WTC11 (cell line): ENCODE measurements at regions not wholly inside any gene's neighbourhood (a gene's known extent, or its start where the extent isn't known, plus 50 kb on each side); places are given as distances from the start of the nearest gene placed in this dataset.

Experiments used
- ATAC-seq: fragments of 200-7000 bp; cut with Tn5 transposase; 2 replicates; pipeline ENCODE4 v1.10.0; 2021; ENCODE audit warnings: mild to moderate bottlenecking, moderate library complexity
- CTCF ChIA-PET: fragments of 300-600 bp; sonication (Branson Sonifier 250); formaldehyde crosslinking; loops from one replicate; lab custom pipeline; 2021; ENCODE audit warnings: antibody characterized with exemption; lab: Charles Lee
- POLR2A ChIA-PET: fragments of 350-600 bp; sonication (Branson Sonifier 250); formaldehyde crosslinking; loops from one replicate; lab custom pipeline; 2021; ENCODE audit warnings: antibody characterized with exemption; lab: Charles Lee
- DNase-seq: peaks from one replicate; pipeline ENCODE4 v3.0.0; 2021; ENCODE audit warnings: low spot score
- H3K27ac Mint-ChIP-seq: 2 replicates; pipeline ENCODE4 v1.8.0; 2021; ENCODE audit warnings: mixed read lengths
- H3K27me3 Mint-ChIP-seq: 2 replicates; pipeline ENCODE4 v1.8.0; 2021; ENCODE audit warnings: low read depth, mild to moderate bottlenecking, moderate library complexity, mixed read lengths
- H3K36me3 Mint-ChIP-seq: 2 replicates; pipeline ENCODE4 v1.8.0; 2021; ENCODE audit warnings: mixed read lengths
- H3K4me1 Mint-ChIP-seq: 2 replicates; pipeline ENCODE4 v1.8.0; 2022; ENCODE audit warnings: mixed read lengths
- H3K4me3 Mint-ChIP-seq: 2 replicates; pipeline ENCODE4 v1.8.0; 2021; ENCODE audit warnings: mild to moderate bottlenecking, moderate library complexity, mixed read lengths
- H3K9me3 Mint-ChIP-seq: 2 replicates; pipeline ENCODE4 v1.8.0; 2021; ENCODE audit warnings: mixed read lengths
- ATF1 ChIP-seq: sonication (generic); formaldehyde crosslinking; IDR thresholded peaks from 2 replicates; pipeline ENCODE4 v1.8.1; 2023; ENCODE audit warnings: mild to moderate bottlenecking, moderate library complexity, missing genetic modification reagents
- CREB1 ChIP-seq: sonication (generic); formaldehyde crosslinking; IDR thresholded peaks from 2 replicates; pipeline ENCODE4 v1.8.0; 2023; ENCODE audit warnings: mild to moderate bottlenecking, missing genetic modification reagents
- GABPB1 ChIP-seq: sonication (generic); formaldehyde crosslinking; IDR thresholded peaks from 2 replicates; pipeline ENCODE4 v1.8.1; 2023; ENCODE audit warnings: mild to moderate bottlenecking, missing genetic modification reagents
- NFE2L1 ChIP-seq: sonication (generic); formaldehyde crosslinking; IDR thresholded peaks from 2 replicates; pipeline ENCODE4 v1.8.1; 2023; ENCODE audit warnings: missing genetic modification reagents
- NR1H2 ChIP-seq: sonication (generic); formaldehyde crosslinking; IDR thresholded peaks from 2 replicates; pipeline ENCODE4 v1.9.0; 2021; ENCODE audit warnings: mild to moderate bottlenecking, moderate library complexity, missing genetic modification reagents
- ZNF138 ChIP-seq: sonication (generic); formaldehyde crosslinking; conservative IDR thresholded peaks from 2 replicates; pipeline ENCODE4 v1.8.1; 2022; ENCODE audit warnings: mild to moderate bottlenecking, moderate library complexity, missing genetic modification reagents
- ZNF317 ChIP-seq: sonication (generic); formaldehyde crosslinking; IDR thresholded peaks from 2 replicates; pipeline ENCODE4 v1.8.1; 2023; ENCODE audit warnings: low read depth, mild to moderate bottlenecking, moderate library complexity, missing genetic modification reagents, borderline replicate concordance
- ZNF416 ChIP-seq: fragments of 250-450 bp; sonication (Bioruptor Pico); IDR thresholded peaks from 2 replicates; pipeline ENCODE4 v1.9.0; 2021; ENCODE audit warnings: mild to moderate bottlenecking, inconsistent platforms
- TF ChIP-seq, protein P1 (sequence below): sonication (generic); formaldehyde crosslinking; IDR thresholded peaks from 2 replicates; pipeline ENCODE4 v1.8.1; 2022; ENCODE audit warnings: mild to moderate bottlenecking, moderate library complexity, missing genetic modification reagents
- TF ChIP-seq, protein P2 (sequence below): sonication (generic); formaldehyde crosslinking; IDR thresholded peaks from 2 replicates; pipeline ENCODE4 v1.8.1; 2022; ENCODE audit warnings: low read depth, missing genetic modification reagents, borderline replicate concordance
- TF ChIP-seq, protein P3 (sequence below): fragments of 250-450 bp; sonication (Bioruptor Pico); IDR thresholded peaks from 2 replicates; pipeline ENCODE4 v1.9.0; 2021; ENCODE audit warnings: mild to moderate bottlenecking
- TF ChIP-seq, protein P4 (sequence below): sonication (generic); formaldehyde crosslinking; IDR thresholded peaks from 2 replicates; pipeline ENCODE4 v1.8.1; 2023; ENCODE audit warnings: mild to moderate bottlenecking, missing genetic modification reagents
- TF ChIP-seq, protein P5 (sequence below): fragments of 250-450 bp; sonication (Bioruptor Pico); IDR thresholded peaks from 2 replicates; pipeline ENCODE4 v1.9.0; 2021; ENCODE audit warnings: moderate library complexity, mild to moderate bottlenecking, inconsistent platforms, borderline replicate concordance
- TF ChIP-seq, protein P6 (sequence below): fragments of 200-600 bp; IDR thresholded peaks from 2 replicates; pipeline ENCODE4 v1.8.0; 2022; ENCODE audit warnings: antibody characterized with exemption
- TF ChIP-seq, protein P7 (sequence below): fragments of 250-450 bp; sonication (Bioruptor Pico); IDR thresholded peaks from 2 replicates; pipeline ENCODE4 v1.9.0; 2021; ENCODE audit warnings: mild to moderate bottlenecking

DNA sequence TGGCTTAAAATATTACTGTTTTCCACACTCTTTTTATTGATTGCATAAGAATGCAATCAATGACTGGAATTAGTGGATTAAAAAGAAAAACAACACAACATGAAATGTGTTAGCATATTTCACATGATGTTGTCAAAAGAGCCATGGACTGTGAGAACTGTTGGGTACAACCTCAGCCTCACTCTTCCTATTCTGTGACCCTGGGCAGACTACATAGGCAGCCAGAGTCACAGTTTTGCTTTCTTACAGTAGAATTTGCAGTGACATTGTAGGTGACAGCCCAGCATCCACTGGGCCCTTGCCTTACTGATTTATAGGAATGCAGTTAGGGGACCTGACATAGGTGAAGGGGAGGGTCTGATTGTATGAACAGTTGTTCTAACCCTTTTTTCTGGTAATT is 471.4 kb upstream of the SLC35B3 start (continued):
- TF ChIP-seq, protein P1, sequence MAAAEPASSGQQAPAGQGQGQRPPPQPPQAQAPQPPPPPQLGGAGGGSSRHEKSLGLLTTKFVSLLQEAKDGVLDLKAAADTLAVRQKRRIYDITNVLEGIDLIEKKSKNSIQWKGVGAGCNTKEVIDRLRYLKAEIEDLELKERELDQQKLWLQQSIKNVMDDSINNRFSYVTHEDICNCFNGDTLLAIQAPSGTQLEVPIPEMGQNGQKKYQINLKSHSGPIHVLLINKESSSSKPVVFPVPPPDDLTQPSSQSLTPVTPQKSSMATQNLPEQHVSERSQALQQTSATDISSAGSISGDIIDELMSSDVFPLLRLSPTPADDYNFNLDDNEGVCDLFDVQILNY (CRISPR knock-in tag) = no peak
- TF ChIP-seq ZNF317 (CRISPR knock-in tag) = no peak
- TF ChIP-seq, protein P2, sequence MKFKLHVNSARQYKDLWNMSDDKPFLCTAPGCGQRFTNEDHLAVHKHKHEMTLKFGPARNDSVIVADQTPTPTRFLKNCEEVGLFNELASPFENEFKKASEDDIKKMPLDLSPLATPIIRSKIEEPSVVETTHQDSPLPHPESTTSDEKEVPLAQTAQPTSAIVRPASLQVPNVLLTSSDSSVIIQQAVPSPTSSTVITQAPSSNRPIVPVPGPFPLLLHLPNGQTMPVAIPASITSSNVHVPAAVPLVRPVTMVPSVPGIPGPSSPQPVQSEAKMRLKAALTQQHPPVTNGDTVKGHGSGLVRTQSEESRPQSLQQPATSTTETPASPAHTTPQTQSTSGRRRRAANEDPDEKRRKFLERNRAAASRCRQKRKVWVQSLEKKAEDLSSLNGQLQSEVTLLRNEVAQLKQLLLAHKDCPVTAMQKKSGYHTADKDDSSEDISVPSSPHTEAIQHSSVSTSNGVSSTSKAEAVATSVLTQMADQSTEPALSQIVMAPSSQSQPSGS (CRISPR knock-in tag) = no peak
- TF ChIP-seq, protein P3, sequence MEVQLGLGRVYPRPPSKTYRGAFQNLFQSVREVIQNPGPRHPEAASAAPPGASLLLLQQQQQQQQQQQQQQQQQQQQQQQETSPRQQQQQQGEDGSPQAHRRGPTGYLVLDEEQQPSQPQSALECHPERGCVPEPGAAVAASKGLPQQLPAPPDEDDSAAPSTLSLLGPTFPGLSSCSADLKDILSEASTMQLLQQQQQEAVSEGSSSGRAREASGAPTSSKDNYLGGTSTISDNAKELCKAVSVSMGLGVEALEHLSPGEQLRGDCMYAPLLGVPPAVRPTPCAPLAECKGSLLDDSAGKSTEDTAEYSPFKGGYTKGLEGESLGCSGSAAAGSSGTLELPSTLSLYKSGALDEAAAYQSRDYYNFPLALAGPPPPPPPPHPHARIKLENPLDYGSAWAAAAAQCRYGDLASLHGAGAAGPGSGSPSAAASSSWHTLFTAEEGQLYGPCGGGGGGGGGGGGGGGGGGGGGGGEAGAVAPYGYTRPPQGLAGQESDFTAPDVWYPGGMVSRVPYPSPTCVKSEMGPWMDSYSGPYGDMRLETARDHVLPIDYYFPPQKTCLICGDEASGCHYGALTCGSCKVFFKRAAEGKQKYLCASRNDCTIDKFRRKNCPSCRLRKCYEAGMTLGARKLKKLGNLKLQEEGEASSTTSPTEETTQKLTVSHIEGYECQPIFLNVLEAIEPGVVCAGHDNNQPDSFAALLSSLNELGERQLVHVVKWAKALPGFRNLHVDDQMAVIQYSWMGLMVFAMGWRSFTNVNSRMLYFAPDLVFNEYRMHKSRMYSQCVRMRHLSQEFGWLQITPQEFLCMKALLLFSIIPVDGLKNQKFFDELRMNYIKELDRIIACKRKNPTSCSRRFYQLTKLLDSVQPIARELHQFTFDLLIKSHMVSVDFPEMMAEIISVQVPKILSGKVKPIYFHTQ = no peak

DNA sequence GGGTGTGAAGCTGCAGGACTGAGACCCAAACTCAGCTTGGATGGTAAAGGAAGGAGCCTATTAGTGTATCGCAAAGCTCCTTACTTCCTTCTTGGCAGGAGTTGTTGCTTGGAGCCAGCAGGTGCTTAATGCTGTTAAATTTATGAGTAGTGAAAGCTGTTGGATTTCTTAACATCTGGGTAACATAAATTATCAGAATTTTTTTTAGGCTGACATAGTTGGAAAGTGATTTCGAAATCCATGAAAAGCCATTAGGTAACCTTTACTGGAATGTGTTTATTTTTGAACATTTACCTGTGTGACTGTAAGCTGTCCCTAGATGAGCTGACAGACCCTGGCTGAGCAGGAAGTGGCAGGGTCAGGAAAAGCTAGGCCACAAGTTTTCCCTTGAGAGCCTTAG is 470.4 kb upstream of the SLC35B3 start:
- H3K4me3 Mint-ChIP-seq = no peak overlapping the region
- TF ChIP-seq NFE2L1 (CRISPR knock-in tag) = no peak
- TF ChIP-seq ATF1 = no peak
- TF ChIP-seq, protein P3 = no peak
- TF ChIP-seq, protein P4, sequence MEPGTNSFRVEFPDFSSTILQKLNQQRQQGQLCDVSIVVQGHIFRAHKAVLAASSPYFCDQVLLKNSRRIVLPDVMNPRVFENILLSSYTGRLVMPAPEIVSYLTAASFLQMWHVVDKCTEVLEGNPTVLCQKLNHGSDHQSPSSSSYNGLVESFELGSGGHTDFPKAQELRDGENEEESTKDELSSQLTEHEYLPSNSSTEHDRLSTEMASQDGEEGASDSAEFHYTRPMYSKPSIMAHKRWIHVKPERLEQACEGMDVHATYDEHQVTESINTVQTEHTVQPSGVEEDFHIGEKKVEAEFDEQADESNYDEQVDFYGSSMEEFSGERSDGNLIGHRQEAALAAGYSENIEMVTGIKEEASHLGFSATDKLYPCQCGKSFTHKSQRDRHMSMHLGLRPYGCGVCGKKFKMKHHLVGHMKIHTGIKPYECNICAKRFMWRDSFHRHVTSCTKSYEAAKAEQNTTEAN (CRISPR knock-in tag) = no peak
- TF ChIP-seq, protein P5, sequence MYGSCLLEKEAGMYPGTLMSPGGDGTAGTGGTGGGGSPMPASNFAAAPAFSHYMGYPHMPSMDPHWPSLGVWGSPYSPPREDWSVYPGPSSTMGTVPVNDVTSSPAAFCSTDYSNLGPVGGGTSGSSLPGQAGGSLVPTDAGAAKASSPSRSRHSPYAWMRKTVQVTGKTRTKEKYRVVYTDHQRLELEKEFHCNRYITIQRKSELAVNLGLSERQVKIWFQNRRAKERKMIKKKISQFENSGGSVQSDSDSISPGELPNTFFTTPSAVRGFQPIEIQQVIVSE (CRISPR knock-in tag) = no peak
- TF ChIP-seq, all 79 proteins: peak for 0
- ChIA-PET CTCF (interaction anchor here (0.7 to 1.2 kb wide), 3 partner anchors 77 to 424 kb away, joined by 3 read pairs; no protein-coding TSS in a partner anchor), POLR2A (no interaction called here)
- ATAC-seq = no peak
- DNase-seq = no peak
- Mint-ChIP-seq H3K27ac (no peak overlapping the region), H3K27me3 (no peaks in the 10 kb centered on the region), H3K4me1 (no peaks in the 10 kb centered on the region), H3K36me3 (no peaks in the 10 kb centered on the region), H3K9me3 (no peaks in the 10 kb centered on the region)

DNA sequence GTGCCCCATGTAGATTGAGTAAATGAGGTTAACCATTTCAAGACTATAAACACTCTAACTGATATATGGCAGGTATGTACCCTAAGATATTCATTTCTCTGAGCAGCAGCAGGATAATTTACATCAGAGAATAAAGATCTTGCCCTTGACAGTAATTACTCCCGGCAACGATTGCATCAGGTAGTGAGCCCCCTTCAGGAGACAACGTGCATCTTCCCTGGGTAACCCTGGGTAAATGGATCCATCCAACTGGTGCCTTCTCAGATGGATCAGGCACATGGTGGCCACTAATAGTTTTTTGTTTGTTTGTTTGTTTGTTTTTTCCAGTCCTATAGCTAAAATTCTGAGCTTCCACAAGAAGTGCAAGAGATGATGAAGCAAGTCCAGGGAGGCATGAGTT is 469.4 kb upstream of the SLC35B3 start:
- H3K4me1 Mint-ChIP-seq = no peaks in the 10 kb centered on the region
- CTCF ChIA-PET = no interaction called here
- no peaks in the 10 kb centered on the region for H3K9me3 Mint-ChIP-seq
- TF ChIP-seq, protein P4 (CRISPR knock-in tag) = no peak
- no peak for TF ChIP-seq ZNF416 (CRISPR knock-in tag)
- no peak for TF ChIP-seq CREB1
- no peak for TF ChIP-seq NR1H2 (CRISPR knock-in tag)
- TF ChIP-seq, protein P6, sequence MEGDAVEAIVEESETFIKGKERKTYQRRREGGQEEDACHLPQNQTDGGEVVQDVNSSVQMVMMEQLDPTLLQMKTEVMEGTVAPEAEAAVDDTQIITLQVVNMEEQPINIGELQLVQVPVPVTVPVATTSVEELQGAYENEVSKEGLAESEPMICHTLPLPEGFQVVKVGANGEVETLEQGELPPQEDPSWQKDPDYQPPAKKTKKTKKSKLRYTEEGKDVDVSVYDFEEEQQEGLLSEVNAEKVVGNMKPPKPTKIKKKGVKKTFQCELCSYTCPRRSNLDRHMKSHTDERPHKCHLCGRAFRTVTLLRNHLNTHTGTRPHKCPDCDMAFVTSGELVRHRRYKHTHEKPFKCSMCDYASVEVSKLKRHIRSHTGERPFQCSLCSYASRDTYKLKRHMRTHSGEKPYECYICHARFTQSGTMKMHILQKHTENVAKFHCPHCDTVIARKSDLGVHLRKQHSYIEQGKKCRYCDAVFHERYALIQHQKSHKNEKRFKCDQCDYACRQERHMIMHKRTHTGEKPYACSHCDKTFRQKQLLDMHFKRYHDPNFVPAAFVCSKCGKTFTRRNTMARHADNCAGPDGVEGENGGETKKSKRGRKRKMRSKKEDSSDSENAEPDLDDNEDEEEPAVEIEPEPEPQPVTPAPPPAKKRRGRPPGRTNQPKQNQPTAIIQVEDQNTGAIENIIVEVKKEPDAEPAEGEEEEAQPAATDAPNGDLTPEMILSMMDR = peak; percentile 39; the same call in 1 of the 2 replicates
- TF ChIP-seq ZNF138 (CRISPR knock-in tag) = no peak
- TF ChIP-seq, protein P7, sequence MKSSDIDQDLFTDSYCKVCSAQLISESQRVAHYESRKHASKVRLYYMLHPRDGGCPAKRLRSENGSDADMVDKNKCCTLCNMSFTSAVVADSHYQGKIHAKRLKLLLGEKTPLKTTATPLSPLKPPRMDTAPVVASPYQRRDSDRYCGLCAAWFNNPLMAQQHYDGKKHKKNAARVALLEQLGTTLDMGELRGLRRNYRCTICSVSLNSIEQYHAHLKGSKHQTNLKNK = no peak
- peak; percentile 53; the same call in 1 of the 2 replicates for TF ChIP-seq GABPB1 (CRISPR knock-in tag)
- TF ChIP-seq, all 79 proteins: peak for 2
- no peaks in the 10 kb centered on the region for H3K27me3 Mint-ChIP-seq
- peak; percentile 42 for DNase-seq
- POLR2A ChIA-PET = no interaction called here
- H3K36me3 Mint-ChIP-seq = no peaks in the 10 kb centered on the region
- H3K27ac Mint-ChIP-seq = no peak overlapping the region
- peak; percentile 95 for ATAC-seq
- no peak overlapping the region for H3K4me3 Mint-ChIP-seq
